ENCODE measurements at regions not wholly inside any gene's neighbourhood (a gene's known extent, or its start where the extent isn't known, plus 50 kb on each side); places are given as distances from the start of the nearest gene placed in this dataset.

DNA sequence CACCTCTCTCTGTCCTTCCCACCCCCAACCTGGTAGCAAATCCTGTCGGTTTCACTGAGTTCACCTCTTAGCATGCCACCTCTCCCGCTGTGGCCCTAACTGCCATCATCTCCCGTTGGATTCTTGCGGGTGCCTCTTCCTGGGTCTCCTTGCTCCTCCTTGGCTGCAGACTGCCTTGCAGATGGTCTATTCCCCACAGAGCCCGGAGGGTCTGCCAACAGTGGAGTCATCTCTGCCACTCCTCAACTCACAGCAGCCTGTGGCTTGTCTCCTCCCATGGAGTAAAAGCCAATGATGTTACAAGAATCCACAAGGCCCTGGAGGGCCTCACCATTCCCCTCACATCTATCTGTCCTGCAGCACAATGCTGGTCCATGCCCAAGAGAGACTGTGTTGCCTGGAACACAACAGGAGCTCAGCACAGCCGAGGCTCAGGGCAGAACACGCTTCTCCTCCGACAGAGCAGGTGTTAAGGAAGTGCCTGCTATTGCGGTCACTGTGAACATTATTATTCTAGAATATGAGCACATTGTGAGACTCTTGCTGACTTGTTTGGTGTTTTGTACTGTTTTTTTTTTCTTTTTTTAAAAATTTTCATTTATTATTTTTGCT is 241.8 kb upstream of the SULF2 start:
- no peak for TF ChIP-seq EP300 (IDR thresholded peaks at IDR 0.05; ENCODE audit: borderline replicate concordance)
- no peak for TF ChIP-seq RAD21 (IDR thresholded peaks at IDR 0.05; ENCODE audit: low read depth)
- TF ChIP-seq FOXM1 (IDR thresholded peaks at IDR 0.05; ENCODE audit: borderline replicate concordance, low read depth): no peak
- TF ChIP-seq TAF1 (IDR thresholded peaks at IDR 0.05; ENCODE audit: low read depth): no peak

Measured in Ishikawa (cell line).